ENCODE measurements at regions not wholly inside any gene's neighbourhood (a gene's known extent, or its start where the extent isn't known, plus 50 kb on each side); places are given as distances from the start of the nearest gene placed in this dataset.
"Not testable (repeated sequence)": the region's sequence is repeated elsewhere in the genome, so short reads cannot be mapped to it uniquely, and the experiment has no call there.

DNA sequence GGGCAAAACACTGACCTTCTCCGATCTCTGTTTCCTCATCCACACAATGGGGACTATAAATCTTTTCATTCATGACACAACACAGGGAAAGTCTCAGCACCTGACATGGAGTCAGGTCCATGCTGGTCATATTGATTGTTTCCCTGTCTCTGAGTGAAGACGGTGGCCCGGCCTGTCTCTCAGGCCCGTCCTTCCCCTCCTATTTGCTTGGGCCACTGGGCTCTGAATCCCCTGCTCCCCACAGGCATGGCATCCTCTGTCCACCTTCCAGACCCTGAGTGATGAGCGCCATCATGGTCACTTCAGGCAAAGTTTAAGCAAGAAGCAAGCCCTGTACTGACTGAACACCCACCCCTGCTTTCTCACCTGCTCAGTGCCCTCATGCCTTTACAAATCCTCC lies 113.3 kb upstream of the ALX4 start:
- H3K4me1 ChIP-seq (ENCODE audit: control insufficient read depth, low read depth, low read length): no peaks in the 10 kb centered on the region
- H3K9ac ChIP-seq (ENCODE audit: low read length): no peak overlapping the region
- H3K4me3 ChIP-seq (ENCODE audit: low read length): no peak overlapping the region
- no peak overlapping the region for H3K27ac ChIP-seq (ENCODE audit: low read length)
- no peaks in the 10 kb centered on the region for H3K27me3 ChIP-seq (ENCODE audit: control insufficient read depth, insufficient read depth, low read length)
- no peaks in the 10 kb centered on the region for H3K36me3 ChIP-seq (ENCODE audit: control insufficient read depth, low read depth, low read length)
- no peaks in the 10 kb centered on the region for H3K9me3 ChIP-seq (ENCODE audit: control insufficient read depth, low read depth, low read length)

- Histone ChIP-seq H3K36me3 (ENCODE audit: control insufficient read depth, low read depth, low read length) (no peaks in the 10 kb centered on the region), H3K9me3 (ENCODE audit: control insufficient read depth, low read depth, low read length) (no peaks in the 10 kb centered on the region), H3K27ac (ENCODE audit: low read length) (no peak overlapping the region), H3K27me3 (ENCODE audit: control insufficient read depth, insufficient read depth, low read length) (no peaks in the 10 kb centered on the region), H3K9ac (ENCODE audit: low read length) (no peak overlapping the region), H3K4me3 (ENCODE audit: low read length) (no peak overlapping the region), H3K4me1 (ENCODE audit: control insufficient read depth, low read depth, low read length) (no peaks in the 10 kb centered on the region)
Measured at GRCh38 chr11:44424841-44425240, 114.9 kb upstream of the ALX4 start.

GRCh38 chr11:44426119-44426518 lies 116.2 kb upstream of the ALX4 start:
- Histone ChIP-seq H3K4me1 (ENCODE audit: control insufficient read depth, low read depth, low read length) (no peaks in the 10 kb centered on the region), H3K36me3 (ENCODE audit: control insufficient read depth, low read depth, low read length) (no peaks in the 10 kb centered on the region), H3K27me3 (ENCODE audit: control insufficient read depth, insufficient read depth, low read length) (no peaks in the 10 kb centered on the region), H3K4me3 (ENCODE audit: low read length) (no peak overlapping the region), H3K27ac (ENCODE audit: low read length) (no peak overlapping the region), H3K9me3 (ENCODE audit: control insufficient read depth, low read depth, low read length) (no peaks in the 10 kb centered on the region), H3K9ac (ENCODE audit: low read length) (no peak overlapping the region)

DNA sequence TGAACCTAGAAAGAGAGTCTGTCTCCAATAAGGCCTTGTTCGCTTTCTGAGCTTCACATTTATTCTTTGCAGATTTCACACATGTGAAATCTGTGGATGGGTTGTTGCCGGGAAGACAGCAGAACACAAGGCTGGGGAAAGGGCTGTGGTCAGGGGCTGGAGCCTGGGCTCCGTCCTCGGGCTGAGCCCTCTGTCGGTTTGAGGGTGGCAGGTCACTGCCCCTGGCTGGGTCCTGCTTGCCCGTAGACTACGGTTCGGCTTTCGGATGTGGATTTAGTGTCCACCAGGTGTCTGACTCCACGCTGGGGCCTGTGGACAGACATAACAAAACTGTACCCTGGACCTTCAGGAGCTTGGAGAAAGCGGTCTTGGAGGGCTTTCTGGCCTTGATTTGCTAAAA lies 117.0 kb upstream of the ALX4 start:
- Histone ChIP-seq H3K4me1 (ENCODE audit: control insufficient read depth, low read depth, low read length) (no peaks in the 10 kb centered on the region), H3K27me3 (ENCODE audit: control insufficient read depth, insufficient read depth, low read length) (no peaks in the 10 kb centered on the region), H3K9me3 (ENCODE audit: control insufficient read depth, low read depth, low read length) (no peaks in the 10 kb centered on the region), H3K36me3 (ENCODE audit: control insufficient read depth, low read depth, low read length) (no peaks in the 10 kb centered on the region), H3K27ac (ENCODE audit: low read length) (no peak overlapping the region), H3K4me3 (ENCODE audit: low read length) (no peak overlapping the region), H3K9ac (ENCODE audit: low read length) (no peak overlapping the region)

GRCh38 chr11:44427432-44427831 lies 117.5 kb upstream of the ALX4 start:
- Histone ChIP-seq H3K9ac (ENCODE audit: low read length) (no peak overlapping the region), H3K27ac (ENCODE audit: low read length) (no peak overlapping the region), H3K4me3 (ENCODE audit: low read length) (no peak overlapping the region), H3K27me3 (ENCODE audit: control insufficient read depth, insufficient read depth, low read length) (no peaks in the 10 kb centered on the region), H3K9me3 (ENCODE audit: control insufficient read depth, low read depth, low read length) (no peaks in the 10 kb centered on the region), H3K36me3 (ENCODE audit: control insufficient read depth, low read depth, low read length) (no peaks in the 10 kb centered on the region), H3K4me1 (ENCODE audit: control insufficient read depth, low read depth, low read length) (no peaks in the 10 kb centered on the region)

GRCh38 chr11:44430140-44430539 lies 120.2 kb upstream of the ALX4 start:
- Histone ChIP-seq H3K4me1 (ENCODE audit: control insufficient read depth, low read depth, low read length) (no peaks in the 10 kb centered on the region), H3K27me3 (ENCODE audit: control insufficient read depth, insufficient read depth, low read length) (no peaks in the 10 kb centered on the region), H3K9ac (ENCODE audit: low read length) (no peak overlapping the region), H3K36me3 (ENCODE audit: control insufficient read depth, low read depth, low read length) (no peaks in the 10 kb centered on the region), H3K9me3 (ENCODE audit: control insufficient read depth, low read depth, low read length) (no peaks in the 10 kb centered on the region), H3K4me3 (ENCODE audit: low read length) (no peak overlapping the region), H3K27ac (ENCODE audit: low read length) (no peak overlapping the region)

GRCh38 chr11:44434191-44434590 lies 124.3 kb upstream of the ALX4 start:
- Histone ChIP-seq H3K36me3 (ENCODE audit: control insufficient read depth, low read depth, low read length) (no peaks in the 10 kb centered on the region), H3K27me3 (ENCODE audit: control insufficient read depth, insufficient read depth, low read length) (no peaks in the 10 kb centered on the region), H3K9ac (ENCODE audit: low read length) (no peak overlapping the region), H3K9me3 (ENCODE audit: control insufficient read depth, low read depth, low read length) (no peaks in the 10 kb centered on the region), H3K4me1 (ENCODE audit: control insufficient read depth, low read depth, low read length) (no peaks in the 10 kb centered on the region), H3K27ac (ENCODE audit: low read length) (no peak overlapping the region), H3K4me3 (ENCODE audit: low read length) (no peak overlapping the region)

GRCh38 chr11:44437122-44437521 lies 127.2 kb upstream of the ALX4 start:
- H3K36me3 ChIP-seq (ENCODE audit: control insufficient read depth, low read depth, low read length): no peaks in the 10 kb centered on the region

GRCh38 chr11:44442893-44443673 lies 122.4 kb upstream of the CD82 start:
- H3K27ac ChIP-seq (ENCODE audit: low read length); H3K9me3 ChIP-seq (ENCODE audit: control insufficient read depth, low read depth, low read length); H3K9ac ChIP-seq (ENCODE audit: low read length); H3K4me1 ChIP-seq (ENCODE audit: control insufficient read depth, low read depth, low read length); H3K27me3 ChIP-seq (ENCODE audit: control insufficient read depth, insufficient read depth, low read length); H3K36me3 ChIP-seq (ENCODE audit: control insufficient read depth, low read depth, low read length); H3K4me3 ChIP-seq (ENCODE audit: low read length): not testable (repeated sequence)

More at GRCh38 chr11:44437122-44437521, 127.2 kb upstream of the ALX4 start:
- H3K27ac ChIP-seq (ENCODE audit: low read length): no peak overlapping the region
- no peaks in the 10 kb centered on the region for H3K27me3 ChIP-seq (ENCODE audit: control insufficient read depth, insufficient read depth, low read length)
- no peaks in the 10 kb centered on the region for H3K9me3 ChIP-seq (ENCODE audit: control insufficient read depth, low read depth, low read length)
- no peaks in the 10 kb centered on the region for H3K4me1 ChIP-seq (ENCODE audit: control insufficient read depth, low read depth, low read length)
- no peak overlapping the region for H3K4me3 ChIP-seq (ENCODE audit: low read length)
- H3K9ac ChIP-seq (ENCODE audit: low read length): no peak overlapping the region

DNA sequence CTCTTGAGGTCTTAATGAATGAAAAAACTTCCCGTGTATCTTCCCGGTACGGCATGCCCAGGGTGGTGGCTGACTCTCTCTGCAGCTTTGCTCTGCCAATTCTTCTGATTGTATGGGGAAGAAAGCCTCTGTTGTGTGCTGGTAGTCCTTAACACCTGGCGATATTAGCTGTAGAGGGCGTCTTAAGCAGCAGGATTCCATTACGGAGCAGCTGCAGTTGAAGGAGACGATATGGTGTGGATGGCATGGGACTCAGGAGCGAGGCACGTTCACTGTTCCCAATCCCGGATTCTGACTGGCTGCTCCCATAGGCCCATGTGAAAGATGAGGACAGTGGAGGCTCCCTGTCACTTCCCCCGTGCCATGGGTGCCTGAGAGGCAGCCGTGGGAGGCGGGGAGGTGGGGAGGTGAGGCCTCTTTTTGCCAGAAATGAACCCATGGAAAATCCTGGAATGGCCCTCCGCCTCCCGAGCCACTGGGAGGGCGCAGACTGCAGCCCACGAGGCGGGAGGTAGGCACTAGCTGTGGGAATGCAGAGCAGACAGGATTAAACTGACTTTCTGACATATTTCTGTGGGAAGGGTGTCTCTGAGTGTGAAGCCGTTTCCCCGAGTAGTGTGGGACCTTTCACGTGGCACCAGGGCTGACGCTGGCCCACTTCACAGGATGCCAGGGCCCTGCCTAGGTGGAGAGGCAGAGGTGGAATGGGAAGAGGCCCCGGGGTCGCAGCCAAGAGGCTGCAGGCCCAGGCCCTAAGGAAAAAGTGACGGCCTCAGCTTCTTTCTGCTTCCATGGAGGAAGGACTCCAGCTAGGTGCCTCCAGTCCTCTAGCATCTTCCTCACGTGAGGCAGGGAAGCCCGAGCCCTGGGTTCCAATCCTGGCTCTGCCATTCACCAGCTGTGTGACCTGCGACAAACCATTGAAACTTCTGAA lies 121.4 kb upstream of the CD82 start:
- Histone ChIP-seq H3K9me3 (ENCODE audit: control insufficient read depth, low read depth, low read length) (no peaks in the 10 kb centered on the region), H3K4me3 (ENCODE audit: low read length) (no peak overlapping the region), H3K4me1 (ENCODE audit: control insufficient read depth, low read depth, low read length) (peaks cover 6% of the 10 kb centered on the region), H3K27me3 (ENCODE audit: control insufficient read depth, insufficient read depth, low read length) (no peaks in the 10 kb centered on the region), H3K27ac (ENCODE audit: low read length) (no peak overlapping the region), H3K36me3 (ENCODE audit: control insufficient read depth, low read depth, low read length) (no peaks in the 10 kb centered on the region), H3K9ac (ENCODE audit: low read length) (no peak overlapping the region)

- H3K36me3 ChIP-seq (ENCODE audit: control insufficient read depth, low read depth, low read length): no peaks in the 10 kb centered on the region
- no peaks in the 10 kb centered on the region for H3K9me3 ChIP-seq (ENCODE audit: control insufficient read depth, low read depth, low read length)
- H3K4me1 ChIP-seq (ENCODE audit: control insufficient read depth, low read depth, low read length): peaks cover 6% of the 10 kb centered on the region
- no peak overlapping the region for H3K4me3 ChIP-seq (ENCODE audit: low read length)
- no peaks in the 10 kb centered on the region for H3K27me3 ChIP-seq (ENCODE audit: control insufficient read depth, insufficient read depth, low read length)
- H3K9ac ChIP-seq (ENCODE audit: low read length): no peak overlapping the region
- no peak overlapping the region for H3K27ac ChIP-seq (ENCODE audit: low read length)
Measured at GRCh38 chr11:44444770-44445321, 120.6 kb upstream of the CD82 start.
